Vagina (tissue), 2 donors: ENCODE measurements at regions not wholly inside any gene's neighbourhood (a gene's known extent, or its start where the extent isn't known, plus 50 kb on each side); places are given as distances from the start of the nearest gene placed in this dataset.

Source experiments
- DNase-seq, 2 donors: peaks; one replicate each; pipeline ENCODE4 v3.0.0-alpha.2; 2017; ENCODE audit errors: extremely low spot score in 2 of 2
- H3K27ac ChIP-seq: fragments of 200-600 bp; sonication (generic); one replicate; pipeline ENCODE4 v1.5.1; 2019
- H3K27me3 ChIP-seq: fragments of 200-600 bp; sonication (generic); one replicate; pipeline ENCODE4 v1.5.1; 2019
- H3K36me3 ChIP-seq, 2 donors: fragments of 200-600 bp; sonication (generic); one replicate each; pipeline ENCODE4 v1.5.1; 2017 to 2019
- H3K4me1 ChIP-seq: fragments of 200-600 bp; sonication (generic); one replicate; pipeline ENCODE4 v1.5.1; 2019
- H3K4me3 ChIP-seq, 2 donors: fragments of 200-600 bp; sonication (generic); 1 replicate in 1 of 2; 2 replicates in 1 of 2; pipeline ENCODE4 v1.5.1; 2016 to 2019
- H3K9me3 ChIP-seq: fragments of 200-600 bp; sonication (generic); one replicate; pipeline ENCODE4 v1.5.1; 2019
- CTCF ChIP-seq, 3 experiments: fragments of 450-650 bp in 2 of 3; fragments of 200-600 bp in 1 of 3; sonication (generic) in 1 of 3; IDR thresholded peaks; one replicate each; pipeline ENCODE4 v1.5.1; 2017 to 2019; ENCODE audit warnings: antibody characterized with exemption in 3 of 3, mild to moderate bottlenecking in 2 of 3, moderate library complexity in 2 of 3
- POLR2A ChIP-seq, 2 donors: fragments of 450-650 bp; IDR thresholded peaks; one replicate each; pipeline ENCODE4 v1.6.1; 2017; ENCODE audit warnings: antibody characterized with exemption in 2 of 2, mild to moderate bottlenecking in 2 of 2, moderate library complexity in 2 of 2
- POLR2AphosphoS5 ChIP-seq, 2 donors: sonication (generic); formaldehyde crosslinking; IDR thresholded peaks; one replicate each; pipeline ENCODE4 v1.9.0; 2017; ENCODE audit warnings: antibody characterized with exemption in 2 of 2, mild to moderate bottlenecking in 2 of 2, low read depth in 1 of 2; ENCODE audit not compliant: insufficient read depth in 1 of 2
- intact Hi-C: fragments of 100-400 bp; cut with DNase I; formaldehyde crosslinking; loops from one replicate; pipeline ENCODE4 v1.15.1; 2023

- Histone ChIP-seq H3K4me1 (no peaks in the 10 kb centered on the region), H3K4me3 (no peak overlapping the region), H3K27me3 (no peaks in the 10 kb centered on the region), H3K27ac (no peak overlapping the region), H3K36me3 (no peaks in the 10 kb centered on the region), H3K9me3 (no peaks in the 10 kb centered on the region)
- DNase-seq: no peak
- intact Hi-C loops: no loop called here
- TF ChIP-seq CTCF (IDR thresholded peaks at IDR 0.05): no peak
- no peak for TF ChIP-seq POLR2AphosphoS5 (IDR thresholded peaks at IDR 0.05; ENCODE audit: insufficient read depth in 1 of 2, low read depth in 1 of 2)
- TF ChIP-seq POLR2A (IDR thresholded peaks at IDR 0.05): no peak
These were observed 103.6 kb upstream of the FST start for GRCh38 chr5:53376853-53377252.

- no peak for DNase-seq
- no peak for TF ChIP-seq POLR2AphosphoS5 (IDR thresholded peaks at IDR 0.05; ENCODE audit: insufficient read depth in 1 of 2, low read depth in 1 of 2)
- no peak for TF ChIP-seq POLR2A (IDR thresholded peaks at IDR 0.05)
- TF ChIP-seq CTCF (IDR thresholded peaks at IDR 0.05): no peak
- Histone ChIP-seq H3K36me3 (no peaks in the 10 kb centered on the region), H3K4me3 (no peak overlapping the region), H3K27ac (no peak overlapping the region), H3K9me3 (no peaks in the 10 kb centered on the region), H3K4me1 (no peaks in the 10 kb centered on the region), H3K27me3 (no peaks in the 10 kb centered on the region)
- intact Hi-C loops: no loop called here
These were observed 102.2 kb upstream of the FST start for GRCh38 chr5:53378190-53378589.

GRCh38 chr5:53378590-53379247 lies 101.7 kb upstream of the FST start:
- Histone ChIP-seq H3K27me3 (no peaks in the 10 kb centered on the region), H3K36me3 (no peaks in the 10 kb centered on the region), H3K9me3 (no peaks in the 10 kb centered on the region), H3K4me1 (no peaks in the 10 kb centered on the region), H3K27ac (no peak overlapping the region), H3K4me3 (no peak overlapping the region)
- intact Hi-C loops: no loop called here
- TF ChIP-seq CTCF (IDR thresholded peaks at IDR 0.05): no peak
- TF ChIP-seq POLR2AphosphoS5 (IDR thresholded peaks at IDR 0.05; ENCODE audit: insufficient read depth in 1 of 2, low read depth in 1 of 2): no peak
- no peak for TF ChIP-seq POLR2A (IDR thresholded peaks at IDR 0.05)
- no peak for DNase-seq

GRCh38 chr5:53386341-53386740 lies 94.1 kb upstream of the FST start:
- Histone ChIP-seq H3K9me3 (no peaks in the 10 kb centered on the region), H3K4me3 (no peak overlapping the region), H3K4me1 (no peaks in the 10 kb centered on the region), H3K27ac (no peak overlapping the region), H3K36me3 (no peaks in the 10 kb centered on the region), H3K27me3 (no peaks in the 10 kb centered on the region)
- intact Hi-C loops: no loop called here
- no peak for DNase-seq
- TF ChIP-seq CTCF (IDR thresholded peaks at IDR 0.05): no peak
- TF ChIP-seq POLR2A (IDR thresholded peaks at IDR 0.05): no peak
- no peak for TF ChIP-seq POLR2AphosphoS5 (IDR thresholded peaks at IDR 0.05; ENCODE audit: insufficient read depth in 1 of 2, low read depth in 1 of 2)

- no peak for DNase-seq
- Histone ChIP-seq H3K4me1 (no peaks in the 10 kb centered on the region), H3K4me3 (no peak overlapping the region), H3K9me3 (no peaks in the 10 kb centered on the region), H3K36me3 (no peaks in the 10 kb centered on the region), H3K27me3 (no peaks in the 10 kb centered on the region), H3K27ac (no peak overlapping the region)
- intact Hi-C loops: no loop called here
- TF ChIP-seq POLR2AphosphoS5 (IDR thresholded peaks at IDR 0.05; ENCODE audit: insufficient read depth in 1 of 2, low read depth in 1 of 2) (no peak), CTCF (IDR thresholded peaks at IDR 0.05) (no peak), POLR2A (IDR thresholded peaks at IDR 0.05) (no peak)
These were observed 91.3 kb upstream of the FST start for GRCh38 chr5:53389093-53389492.
